ENCODE measurements at regions not wholly inside any gene's neighbourhood (a gene's known extent, or its start where the extent isn't known, plus 50 kb on each side); places are given as distances from the start of the nearest gene placed in this dataset.

DNA sequence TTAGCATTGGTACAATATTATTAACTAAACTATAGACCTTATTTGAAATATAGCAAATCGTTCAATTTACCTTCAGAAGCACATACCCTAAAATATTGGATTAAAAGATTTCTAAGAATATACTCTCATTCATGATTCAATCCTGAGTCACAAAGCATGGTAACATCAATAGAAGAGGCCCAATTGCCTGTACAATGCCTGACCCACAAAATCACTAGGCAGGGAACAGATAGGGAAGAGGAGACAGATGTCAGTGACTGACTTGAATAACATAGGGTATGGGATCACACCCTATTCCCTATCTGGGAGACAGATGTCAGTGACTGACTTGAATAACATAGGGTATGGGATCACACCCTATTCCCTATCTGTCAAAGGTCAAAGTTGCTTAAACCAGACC, 611.6 kb upstream of the VRK2 start:
- no peak overlapping the region for H3K27ac ChIP-seq (ENCODE audit: insufficient read depth, low read depth, low read length)
- H4K20me1 ChIP-seq (replicated peaks; ENCODE audit: control insufficient read depth, extremely low read depth, insufficient read depth, low read length) = no peaks in the 10 kb centered on the region
- no peaks in the 10 kb centered on the region for H3K9me1 ChIP-seq (replicated peaks; ENCODE audit: control insufficient read depth, extremely low read depth, insufficient read depth, low read length)
- ChIA-PET CTCF (no interaction called here), POLR2A (no interaction called here)
- dilution Hi-C loops (cut with MboI; ENCODE audit: extremely low pct_ligation_motif_present, low sequenced_read_pairs) (no loop called here), intact Hi-C loops (cut with micrococcal nuclease) (no loop called here)
- H3K4me3 ChIP-seq (replicated peaks in 1 of 3; ENCODE audit: insufficient read depth in 1 of 3, low read depth in 1 of 3, low read length in 3 of 3) = no peak overlapping the region
- no peak overlapping the region for H3K4me2 ChIP-seq (ENCODE audit: insufficient read depth, low read length)
- DNase-seq (ENCODE audit: low read depth, low spot score) (no peak), FAIRE-seq (no peak)
- BruUV-seq (replicated peaks) = no TSS peak
- no peaks in the 10 kb centered on the region for H3K27me3 ChIP-seq (ENCODE audit: control insufficient read depth in 2 of 2, insufficient read depth in 2 of 2, low read length in 2 of 2)
- no peak for TF ChIP-seq EZH2 (IDR thresholded peaks at IDR 0.05; ENCODE audit: borderline replicate concordance, low read depth, low read length, severe bottlenecking)
- TF ChIP-seq GATA2 (IDR thresholded peaks at IDR 0.05; ENCODE audit: insufficient read depth, insufficient read length, low read depth, low read length) = no peak
- TF ChIP-seq JUN (IDR thresholded peaks at IDR 0.05; ENCODE audit: borderline replicate concordance, insufficient read depth, insufficient read length, low read depth) = no peak
- TF ChIP-seq FOS (IDR thresholded peaks at IDR 0.05; ENCODE audit: borderline replicate concordance, insufficient read depth, low read length) = no peak
- TF ChIP-seq, protein P1, sequence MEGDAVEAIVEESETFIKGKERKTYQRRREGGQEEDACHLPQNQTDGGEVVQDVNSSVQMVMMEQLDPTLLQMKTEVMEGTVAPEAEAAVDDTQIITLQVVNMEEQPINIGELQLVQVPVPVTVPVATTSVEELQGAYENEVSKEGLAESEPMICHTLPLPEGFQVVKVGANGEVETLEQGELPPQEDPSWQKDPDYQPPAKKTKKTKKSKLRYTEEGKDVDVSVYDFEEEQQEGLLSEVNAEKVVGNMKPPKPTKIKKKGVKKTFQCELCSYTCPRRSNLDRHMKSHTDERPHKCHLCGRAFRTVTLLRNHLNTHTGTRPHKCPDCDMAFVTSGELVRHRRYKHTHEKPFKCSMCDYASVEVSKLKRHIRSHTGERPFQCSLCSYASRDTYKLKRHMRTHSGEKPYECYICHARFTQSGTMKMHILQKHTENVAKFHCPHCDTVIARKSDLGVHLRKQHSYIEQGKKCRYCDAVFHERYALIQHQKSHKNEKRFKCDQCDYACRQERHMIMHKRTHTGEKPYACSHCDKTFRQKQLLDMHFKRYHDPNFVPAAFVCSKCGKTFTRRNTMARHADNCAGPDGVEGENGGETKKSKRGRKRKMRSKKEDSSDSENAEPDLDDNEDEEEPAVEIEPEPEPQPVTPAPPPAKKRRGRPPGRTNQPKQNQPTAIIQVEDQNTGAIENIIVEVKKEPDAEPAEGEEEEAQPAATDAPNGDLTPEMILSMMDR (IDR thresholded peaks at IDR 0.05; ENCODE audit: extremely low read depth in 1 of 2, insufficient read depth in 1 of 2, low read depth in 1 of 2, low read length in 2 of 2) = no peak
- no peak for TF ChIP-seq MYC (IDR thresholded peaks at IDR 0.05; ENCODE audit: low read depth, low read length)
- TF ChIP-seq, protein P2, sequence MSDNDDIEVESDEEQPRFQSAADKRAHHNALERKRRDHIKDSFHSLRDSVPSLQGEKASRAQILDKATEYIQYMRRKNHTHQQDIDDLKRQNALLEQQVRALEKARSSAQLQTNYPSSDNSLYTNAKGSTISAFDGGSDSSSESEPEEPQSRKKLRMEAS (IDR thresholded peaks at IDR 0.05; ENCODE audit: insufficient read depth, insufficient read length) = no peak
- no peak for TF ChIP-seq POLR2A (IDR thresholded peaks at IDR 0.05; ENCODE audit: low read depth, low read length)
- no peak for TF ChIP-seq POLR2AphosphoS5 (IDR thresholded peaks at IDR 0.05; ENCODE audit: insufficient read depth, low read depth, low read length)
- H3K9ac ChIP-seq (replicated peaks; ENCODE audit: extremely low read depth, insufficient read depth, low read length) = no peak overlapping the region
- H3K4me1 ChIP-seq (ENCODE audit: control insufficient read depth, extremely low read depth, insufficient read depth, low read length) = no peaks in the 10 kb centered on the region
- no peak overlapping the region for H2AFZ ChIP-seq (ENCODE audit: low read depth, low read length)
- H3K79me2 ChIP-seq (ENCODE audit: control insufficient read depth, insufficient read depth, low read length) = no peaks in the 10 kb centered on the region
- no peaks in the 10 kb centered on the region for H3K9me3 ChIP-seq (replicated peaks; ENCODE audit: control insufficient read depth, insufficient read depth, low read length)
- no peaks in the 10 kb centered on the region for H3K36me3 ChIP-seq (ENCODE audit: control insufficient read depth in 2 of 2, extremely low read depth in 1 of 2, insufficient read depth in 2 of 2, low read length in 2 of 2)

All from endothelial cell of umbilical vein (primary cell).